ENCODE measurements at regions not wholly inside any gene's neighbourhood (a gene's known extent, or its start where the extent isn't known, plus 50 kb on each side); places are given as distances from the start of the nearest gene placed in this dataset.

GRCh38 chr16:8243981-8244380, 346.3 kb downstream of the TMEM114 start:
- CTCF ChIA-PET (ENCODE audit: partially characterized antibody): no interaction called here
- WGBS, 2 experiments (ENCODE audit: extremely low coverage in 1 of 2, insufficient coverage in 1 of 2, insufficient read length in 1 of 2, insufficient replicate concordance in 2 of 2, low coverage in 1 of 2, low lambda C conversion rate in 2 of 2, missing lambda C conversion rate in 1 of 2): 86% methylated on average over 4 of the region's 4 CpGs; no CpG with 5 or more reads in 1 of the 2 experiments
- Histone ChIP-seq H3K27me3 (replicated peaks in 1 of 4; ENCODE audit: control insufficient read depth in 3 of 4, extremely low read depth in 1 of 4, insufficient read depth in 3 of 4, low read length in 3 of 4) (no peaks in the 10 kb centered on the region), H3K9ac (replicated peaks in 1 of 4; ENCODE audit: extremely low read depth in 1 of 4, low read depth in 3 of 4, low read length in 3 of 4) (no peak overlapping the region), H4K5ac (ENCODE audit: insufficient read length, low read depth, low read length) (no peak overlapping the region), H3K27ac (ENCODE audit: low read depth, low read length) (no peak overlapping the region), H3K23me2 (ENCODE audit: low read depth, low read length) (no peaks in the 10 kb centered on the region), H4K8ac (ENCODE audit: extremely low read depth, insufficient read depth, low read length) (no peak overlapping the region), H2BK20ac (ENCODE audit: low read length) (no peak overlapping the region), H3K4me1 (replicated peaks in 1 of 4; ENCODE audit: control insufficient read depth in 3 of 4, insufficient read depth in 4 of 4, low read length in 3 of 4) (no peaks in the 10 kb centered on the region), H2AFZ (ENCODE audit: low read length) (no peak overlapping the region), H3K79me2 (ENCODE audit: control insufficient read depth in 1 of 2, insufficient read depth in 2 of 2, low read length in 2 of 2) (no peaks in the 10 kb centered on the region), H3K23ac (ENCODE audit: insufficient read length) (no peak overlapping the region), H3K14ac (ENCODE audit: insufficient read length) (no peak overlapping the region), H3K56ac (replicated peaks; ENCODE audit: insufficient read length, low read depth, low read length) (no peak overlapping the region), H2AK5ac (ENCODE audit: low read depth, low read length) (no peak overlapping the region), H2BK12ac (ENCODE audit: low read depth, low read length) (no peak overlapping the region), H2BK5ac (ENCODE audit: low read depth, low read length) (no peak overlapping the region), H4K91ac (replicated peaks; ENCODE audit: insufficient read length, low read length) (no peak overlapping the region), H3K36me3 (ENCODE audit: control insufficient read depth in 2 of 4, insufficient read depth in 4 of 4, low read length in 3 of 4) (no peaks in the 10 kb centered on the region), H3K4me2 (ENCODE audit: insufficient read depth in 1 of 2, low read depth in 2 of 2, low read length in 2 of 2) (no peak overlapping the region), H3K4ac (replicated peaks; ENCODE audit: insufficient read length, low read depth, low read length) (no peak overlapping the region), H2BK120ac (replicated peaks; ENCODE audit: low read depth, low read length) (no peak overlapping the region), H3K4me3 (ENCODE audit: extremely low read depth in 1 of 4, insufficient read depth in 2 of 4, low read depth in 3 of 4, low read length in 4 of 4) (no peak overlapping the region), H4K20me1 (replicated peaks in 1 of 2; ENCODE audit: control insufficient read depth in 1 of 2, insufficient read depth in 2 of 2, low read length in 2 of 2) (no peaks in the 10 kb centered on the region), H3K18ac (ENCODE audit: extremely low read depth, low read length) (no peak overlapping the region), H3K79me1 (ENCODE audit: low read depth, low read length) (no peaks in the 10 kb centered on the region), H3K9me3 (ENCODE audit: insufficient read depth in 2 of 2, low read depth in 1 of 2, low read length in 1 of 2) (no peaks in the 10 kb centered on the region), H2BK15ac (ENCODE audit: low read length) (no peak overlapping the region)
- POLR2A ChIA-PET (ENCODE audit: partially characterized antibody): no interaction called here
- FAIRE-seq: no peak
- no peak for DNase-seq (ENCODE audit: low read depth in 1 of 2, low spot score in 2 of 2)
- TF ChIP-seq CEBPB (IDR thresholded peaks at IDR 0.05; ENCODE audit: low read depth, low read length): no peak
- TF ChIP-seq SRF (IDR thresholded peaks at IDR 0.05; ENCODE audit: low read depth, low read length): no peak
- TF ChIP-seq RXRA (IDR thresholded peaks at IDR 0.05; ENCODE audit: insufficient read depth, low read depth, low read length): no peak
- no peak for TF ChIP-seq USF2 (IDR thresholded peaks at IDR 0.05; ENCODE audit: low read length)
- no peak for TF ChIP-seq EGR1 (IDR thresholded peaks at IDR 0.05; ENCODE audit: borderline replicate concordance, low read depth, low read length)
- TF ChIP-seq RAD21 (IDR thresholded peaks at IDR 0.05 in 1 of 2, conservative IDR thresholded peaks at IDR 0.05 in 1 of 2; ENCODE audit: low read depth in 2 of 2, low read length in 2 of 2): no peak
- no peak for TF ChIP-seq CREB1 (IDR thresholded peaks at IDR 0.05)
- TF ChIP-seq RNF2 (IDR thresholded peaks at IDR 0.05; ENCODE audit: borderline replicate concordance, low read depth, low read length, missing control alignments, poor library complexity, severe bottlenecking): no peak
- TF ChIP-seq TEAD4 (IDR thresholded peaks at IDR 0.05; ENCODE audit: low read depth, low read length): no peak
- TF ChIP-seq NANOG (IDR thresholded peaks at IDR 0.05; ENCODE audit: insufficient read depth, low read depth, low read length, poor library complexity, severe bottlenecking): no peak
- TF ChIP-seq HDAC2 (IDR thresholded peaks at IDR 0.05; ENCODE audit: borderline replicate concordance in 1 of 2, low read depth in 2 of 2, low read length in 2 of 2): no peak
- no peak for TF ChIP-seq JUN (IDR thresholded peaks at IDR 0.05; ENCODE audit: low read depth, low read length)
